Stomach (tissue), 4 donors: ENCODE measurements at regions not wholly inside any gene's neighbourhood (a gene's known extent, or its start where the extent isn't known, plus 50 kb on each side); places are given as distances from the start of the nearest gene placed in this dataset.

Source experiments
- POLR2A ChIP-seq, 4 donors: fragments of 450-650 bp; IDR thresholded peaks; one replicate each; pipeline ENCODE4 v1.6.1; 2016; ENCODE audit warnings: antibody characterized with exemption in 4 of 4, control low read depth in 2 of 4, mild to moderate bottlenecking in 1 of 4, moderate library complexity in 1 of 4
- TF ChIP-seq, protein P1 (sequence below), 7 experiments: fragments of 450-650 bp in 4 of 7; fragments of 200-600 bp in 3 of 7; sonication (generic) in 3 of 7; IDR thresholded peaks; one replicate each; pipeline ENCODE4 v1.5.1; 2016 to 2019; ENCODE audit warnings: antibody characterized with exemption in 7 of 7, control low read depth in 2 of 7, mild to moderate bottlenecking in 1 of 7

DNA sequence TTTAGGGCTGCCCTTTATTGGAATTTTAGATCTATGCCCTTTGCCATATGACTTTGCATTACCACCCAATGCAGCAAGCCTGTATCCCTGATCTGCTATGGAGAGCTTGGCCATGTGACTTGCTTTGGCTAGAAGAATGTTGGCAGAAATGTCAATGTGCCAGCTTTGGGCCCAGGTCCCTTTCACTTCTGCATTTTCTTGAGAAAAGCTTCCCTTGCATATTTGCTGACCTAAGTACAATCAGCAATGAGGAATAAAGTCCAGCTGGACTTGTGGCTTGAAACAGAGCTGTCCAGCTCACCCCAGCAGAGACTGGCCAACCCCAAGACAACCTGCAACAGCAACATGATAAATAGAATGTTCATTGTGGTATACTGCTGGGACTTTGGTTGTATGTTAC lies 135.9 kb downstream of the PAH start:
- TF ChIP-seq POLR2A (IDR thresholded peaks at IDR 0.05) = no peak
- TF ChIP-seq, protein P1, sequence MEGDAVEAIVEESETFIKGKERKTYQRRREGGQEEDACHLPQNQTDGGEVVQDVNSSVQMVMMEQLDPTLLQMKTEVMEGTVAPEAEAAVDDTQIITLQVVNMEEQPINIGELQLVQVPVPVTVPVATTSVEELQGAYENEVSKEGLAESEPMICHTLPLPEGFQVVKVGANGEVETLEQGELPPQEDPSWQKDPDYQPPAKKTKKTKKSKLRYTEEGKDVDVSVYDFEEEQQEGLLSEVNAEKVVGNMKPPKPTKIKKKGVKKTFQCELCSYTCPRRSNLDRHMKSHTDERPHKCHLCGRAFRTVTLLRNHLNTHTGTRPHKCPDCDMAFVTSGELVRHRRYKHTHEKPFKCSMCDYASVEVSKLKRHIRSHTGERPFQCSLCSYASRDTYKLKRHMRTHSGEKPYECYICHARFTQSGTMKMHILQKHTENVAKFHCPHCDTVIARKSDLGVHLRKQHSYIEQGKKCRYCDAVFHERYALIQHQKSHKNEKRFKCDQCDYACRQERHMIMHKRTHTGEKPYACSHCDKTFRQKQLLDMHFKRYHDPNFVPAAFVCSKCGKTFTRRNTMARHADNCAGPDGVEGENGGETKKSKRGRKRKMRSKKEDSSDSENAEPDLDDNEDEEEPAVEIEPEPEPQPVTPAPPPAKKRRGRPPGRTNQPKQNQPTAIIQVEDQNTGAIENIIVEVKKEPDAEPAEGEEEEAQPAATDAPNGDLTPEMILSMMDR (IDR thresholded peaks at IDR 0.05) = no peak
